ENCODE measurements at regions not wholly inside any gene's neighbourhood (a gene's known extent, or its start where the extent isn't known, plus 50 kb on each side); places are given as distances from the start of the nearest gene placed in this dataset.

DNA sequence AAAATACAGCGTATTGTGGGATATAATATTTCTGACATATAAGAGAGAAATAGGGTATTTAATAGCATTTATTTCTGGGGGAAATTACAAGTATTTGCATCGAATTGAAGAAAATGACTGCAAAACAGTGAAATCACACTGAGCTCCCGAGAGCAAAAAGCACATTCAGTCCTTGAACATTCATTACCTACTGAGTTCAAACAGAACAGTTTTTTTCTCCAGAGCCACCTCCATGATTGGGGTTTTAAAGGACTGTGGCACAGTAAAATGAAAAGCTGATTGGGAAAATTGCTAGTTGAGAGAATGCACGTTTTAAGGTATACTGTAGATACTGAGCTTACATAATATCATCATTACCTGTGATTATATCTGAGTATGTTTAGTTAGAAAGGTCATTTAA, 58.0 kb upstream of the TRPC4 start:
- intact Hi-C loops (cut with DNase I): no loop called here
- H3K27ac ChIP-seq: no peak overlapping the region
- ATAC-seq (no peak), FAIRE-seq (no peak), DNase-seq (no peak)
- no peaks in the 10 kb centered on the region for H3K9me3 ChIP-seq
- no peaks in the 10 kb centered on the region for H3K36me3 ChIP-seq
- no peaks in the 10 kb centered on the region for H3K27me3 ChIP-seq
- H3K4me3 ChIP-seq: no peak overlapping the region
- TF ChIP-seq, protein P1, sequence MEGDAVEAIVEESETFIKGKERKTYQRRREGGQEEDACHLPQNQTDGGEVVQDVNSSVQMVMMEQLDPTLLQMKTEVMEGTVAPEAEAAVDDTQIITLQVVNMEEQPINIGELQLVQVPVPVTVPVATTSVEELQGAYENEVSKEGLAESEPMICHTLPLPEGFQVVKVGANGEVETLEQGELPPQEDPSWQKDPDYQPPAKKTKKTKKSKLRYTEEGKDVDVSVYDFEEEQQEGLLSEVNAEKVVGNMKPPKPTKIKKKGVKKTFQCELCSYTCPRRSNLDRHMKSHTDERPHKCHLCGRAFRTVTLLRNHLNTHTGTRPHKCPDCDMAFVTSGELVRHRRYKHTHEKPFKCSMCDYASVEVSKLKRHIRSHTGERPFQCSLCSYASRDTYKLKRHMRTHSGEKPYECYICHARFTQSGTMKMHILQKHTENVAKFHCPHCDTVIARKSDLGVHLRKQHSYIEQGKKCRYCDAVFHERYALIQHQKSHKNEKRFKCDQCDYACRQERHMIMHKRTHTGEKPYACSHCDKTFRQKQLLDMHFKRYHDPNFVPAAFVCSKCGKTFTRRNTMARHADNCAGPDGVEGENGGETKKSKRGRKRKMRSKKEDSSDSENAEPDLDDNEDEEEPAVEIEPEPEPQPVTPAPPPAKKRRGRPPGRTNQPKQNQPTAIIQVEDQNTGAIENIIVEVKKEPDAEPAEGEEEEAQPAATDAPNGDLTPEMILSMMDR (IDR thresholded peaks at IDR 0.05): no peak
- no peaks in the 10 kb centered on the region for H3K4me1 ChIP-seq
- 57 to 61% methylated on average over 4 of the region's 4 CpGs for WGBS, 2 donors

DNA sequence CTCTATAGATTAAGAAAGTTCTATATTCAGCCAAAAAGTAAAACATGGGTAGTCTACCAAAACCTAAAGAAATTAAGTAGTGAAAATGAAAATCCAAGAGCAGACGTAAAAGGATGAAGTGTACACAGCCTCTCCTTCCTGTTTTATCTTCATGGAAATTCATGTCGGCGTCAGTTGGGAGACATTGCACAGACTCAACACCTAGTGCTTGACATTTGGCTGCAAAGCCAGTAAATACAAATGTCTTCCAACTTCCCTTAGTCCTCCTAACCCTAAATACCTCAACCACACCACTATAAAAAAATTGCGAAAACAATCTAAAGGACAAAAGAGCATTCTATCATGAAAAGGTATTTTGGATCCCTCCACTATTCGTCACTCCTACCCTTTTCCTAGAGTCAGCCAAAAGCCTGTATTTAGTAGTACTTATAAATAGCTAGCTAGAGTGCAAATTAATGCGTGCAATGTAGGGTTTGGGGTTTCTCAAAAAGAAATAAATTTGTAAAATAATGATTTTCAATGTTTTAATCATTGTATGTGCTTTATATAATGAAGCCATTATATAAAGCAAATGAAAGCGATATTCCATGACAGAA, 56.4 kb upstream of the TRPC4 start:
- intact Hi-C loops (cut with DNase I): no loop called here
- FAIRE-seq: no peak
- no peak for ATAC-seq
- no peaks in the 10 kb centered on the region for H3K9me3 ChIP-seq
- TF ChIP-seq, protein P1 (IDR thresholded peaks at IDR 0.05): no peak
- no peaks in the 10 kb centered on the region for H3K4me1 ChIP-seq
- H3K4me3 ChIP-seq: no peak overlapping the region
- no peaks in the 10 kb centered on the region for H3K27me3 ChIP-seq
- no peak for DNase-seq
- H3K36me3 ChIP-seq: no peaks in the 10 kb centered on the region
- 74 to 90% methylated on average over 7 of the region's 7 CpGs for WGBS, 2 donors
- no peak overlapping the region for H3K27ac ChIP-seq

DNA sequence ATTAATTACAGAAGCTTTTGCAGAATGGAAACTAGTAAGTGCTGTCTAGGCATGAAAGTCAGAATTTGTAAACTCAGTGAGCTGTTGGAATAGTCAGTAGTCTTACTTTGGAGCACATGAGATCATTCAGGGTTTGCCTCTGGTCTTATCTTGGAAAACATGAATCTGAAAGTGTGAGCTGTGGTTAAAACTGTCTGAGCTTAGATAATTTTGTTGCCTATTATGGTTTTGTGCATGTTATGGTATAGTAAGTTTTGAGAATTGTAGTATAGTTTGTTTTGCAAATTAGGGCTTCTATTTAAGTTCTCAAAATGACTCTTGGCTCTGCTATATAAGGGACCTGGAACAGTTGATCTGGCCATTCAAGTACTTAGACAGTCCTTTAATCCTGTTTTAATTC, 53.7 kb upstream of the TRPC4 start:
- Histone ChIP-seq H3K36me3 (no peaks in the 10 kb centered on the region), H3K4me1 (no peaks in the 10 kb centered on the region), H3K27me3 (no peaks in the 10 kb centered on the region), H3K4me3 (no peak overlapping the region), H3K27ac (no peak overlapping the region), H3K9me3 (no peaks in the 10 kb centered on the region)
- no peak for DNase-seq
- intact Hi-C loops (cut with DNase I): no loop called here
- no peak for ATAC-seq
- FAIRE-seq: no peak
- TF ChIP-seq, protein P1 (IDR thresholded peaks at IDR 0.05): no peak

DNA sequence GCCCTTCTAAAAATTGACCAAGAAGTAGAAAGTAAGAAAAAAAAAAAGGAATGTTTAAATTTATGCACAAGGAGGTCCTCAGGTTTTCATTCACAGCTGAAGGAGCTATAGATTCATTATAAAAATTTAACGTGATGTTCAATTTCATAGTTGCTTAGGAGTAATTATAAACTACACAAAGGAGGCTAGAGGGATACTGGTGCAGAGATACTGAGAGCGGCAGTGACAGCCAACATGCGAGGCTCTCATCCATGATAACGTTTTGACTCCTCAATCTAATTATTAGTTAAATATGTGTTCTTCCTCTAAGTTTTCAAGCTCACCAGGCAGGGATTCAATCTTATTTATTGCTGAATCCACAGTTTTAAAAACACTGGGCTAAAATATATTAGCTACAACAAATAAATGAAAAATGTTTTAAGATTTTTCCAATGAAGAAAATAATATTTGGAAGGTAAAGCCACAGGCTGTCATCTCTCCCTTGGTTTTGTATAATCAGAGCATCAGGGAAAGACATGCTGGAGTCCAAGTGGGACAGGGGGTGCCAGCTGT, 49.8 kb upstream of the TRPC4 start:
- FAIRE-seq (no peak), ATAC-seq (no peak), DNase-seq (no peak)
- Histone ChIP-seq H3K9me3 (peaks cover 0 to 3% (median 0%) of the 10 kb centered on the region in 4 donors), H3K27me3 (no peaks in the 10 kb centered on the region), H3K4me3 (no peak overlapping the region), H3K27ac (no peak overlapping the region), H3K36me3 (no peaks in the 10 kb centered on the region), H3K4me1 (no peaks in the 10 kb centered on the region)
- intact Hi-C loops (cut with DNase I): no loop called here
- 51 to 66% methylated on average over 4 of the region's 4 CpGs for WGBS, 2 donors
- TF ChIP-seq, protein P1 (IDR thresholded peaks at IDR 0.05): no peak
